Memory B cell (primary cell): ENCODE measurements at regions not wholly inside any gene's neighbourhood (a gene's known extent, or its start where the extent isn't known, plus 50 kb on each side); places are given as distances from the start of the nearest gene placed in this dataset.

Experiments
- ATAC-seq: fragments of 150-1000 bp; cut with Tn5 transposase; 2 replicates; pipeline ENCODE4 v1.10.0; 2021; ENCODE audit warnings: low read depth, mild to moderate bottlenecking, moderate library complexity
- DNase-seq, 2 donors: peaks; one replicate each; pipeline ENCODE4 v3.0.0; 2022; ENCODE audit warnings: low spot score in 2 of 2
- H3K27ac Mint-ChIP-seq: one replicate; pipeline ENCODE4 v1.8.0; 2022; ENCODE audit warnings: mild to moderate bottlenecking, moderate library complexity, mixed read lengths
- H3K27me3 Mint-ChIP-seq: one replicate; pipeline ENCODE4 v1.8.0; 2022; ENCODE audit warnings: mixed read lengths
- H3K36me3 Mint-ChIP-seq: one replicate; pipeline ENCODE4 v1.8.0; 2022; ENCODE audit warnings: mild to moderate bottlenecking, mixed read lengths
- H3K4me1 Mint-ChIP-seq: one replicate; pipeline ENCODE4 v1.8.0; 2022; ENCODE audit warnings: mixed read lengths
- H3K4me3 Mint-ChIP-seq: one replicate; pipeline ENCODE4 v1.8.0; 2022; ENCODE audit warnings: mild to moderate bottlenecking, moderate library complexity, mixed read lengths
- H3K9me3 Mint-ChIP-seq: one replicate; pipeline ENCODE4 v1.8.0; 2022; ENCODE audit warnings: mixed read lengths

DNA sequence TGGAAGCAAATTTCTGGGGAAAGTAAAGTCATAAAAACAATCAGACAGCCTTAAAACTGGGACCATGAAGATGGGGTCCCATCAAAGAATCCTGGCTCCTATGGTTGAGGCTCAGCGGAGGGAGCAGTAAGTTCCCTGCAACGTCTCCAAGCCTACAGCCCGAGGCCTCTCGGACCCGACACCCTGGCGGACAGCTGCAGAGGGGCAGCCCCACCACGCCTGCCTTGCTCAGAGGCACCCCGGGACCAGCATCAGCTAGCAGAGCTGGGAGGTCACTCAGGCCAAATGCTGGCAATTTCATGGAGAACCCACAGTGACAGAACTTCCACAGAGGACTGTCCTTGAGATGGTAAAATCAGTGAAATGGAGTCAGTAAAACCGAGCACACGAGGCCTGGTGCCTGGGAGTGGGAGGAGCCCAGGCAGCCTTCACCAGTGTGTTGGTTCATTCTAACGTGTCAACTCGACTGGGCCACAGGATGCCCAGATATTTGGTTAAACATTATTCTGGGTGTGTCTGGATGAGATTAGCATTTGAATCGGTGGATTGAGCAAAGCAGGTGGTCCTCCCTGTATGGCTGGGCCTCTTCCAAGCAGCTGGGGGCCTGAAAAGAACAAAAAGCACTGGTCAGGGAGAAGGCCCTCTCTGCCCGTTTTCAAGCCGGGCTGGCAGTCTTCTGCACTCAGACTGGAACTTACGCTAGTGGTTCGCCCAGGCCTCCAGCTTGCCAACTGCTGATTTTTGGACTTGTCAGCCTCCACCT lies 96.2 kb upstream of the INSIG1 start:
- DNase-seq, result no peak
- Mint-ChIP-seq H3K4me3 (no peak overlapping the region), H3K27ac (no peak overlapping the region), H3K9me3 (peaks cover 2% of the 10 kb centered on the region), H3K4me1 (peaks cover 13% of the 10 kb centered on the region), H3K36me3 (peaks cover 2% of the 10 kb centered on the region), H3K27me3 (peaks cover 4% of the 10 kb centered on the region)
- ATAC-seq, result no peak

DNA sequence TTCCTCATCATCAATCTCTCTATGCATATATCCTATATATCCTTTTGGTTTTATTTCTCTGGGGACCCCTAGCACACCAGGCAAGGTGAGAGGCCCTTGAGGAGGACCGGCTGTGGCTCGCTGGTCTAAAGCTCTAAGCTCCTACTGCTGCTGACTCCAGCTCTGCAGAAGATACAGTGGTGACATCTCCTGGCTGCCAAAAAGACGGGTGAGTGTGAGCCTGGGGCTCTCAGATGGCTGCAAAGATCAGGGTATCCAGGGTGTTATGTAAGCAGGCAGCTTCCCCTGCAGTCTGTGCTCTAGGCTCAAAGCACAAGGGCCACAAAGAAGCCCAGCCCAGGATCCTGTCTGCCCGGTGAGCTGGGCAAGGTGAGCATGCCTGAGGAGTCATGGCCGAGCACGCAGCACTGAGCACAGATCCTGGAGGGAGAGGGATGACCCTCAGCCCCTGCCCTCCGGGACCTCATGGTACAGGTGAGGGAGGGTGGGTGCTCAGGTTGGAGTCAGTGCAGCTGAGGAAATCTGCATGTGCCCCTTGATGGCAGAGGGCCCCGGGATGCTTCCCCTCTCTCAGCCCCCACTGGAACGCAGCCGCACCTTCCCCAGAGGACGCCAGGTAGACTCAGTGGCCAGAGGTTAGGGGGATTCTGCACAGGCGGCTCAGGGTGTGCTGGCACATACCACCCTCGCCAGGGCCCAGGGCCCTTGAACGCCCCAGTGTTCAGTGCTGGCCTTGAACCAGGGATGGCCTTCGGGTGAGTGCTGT lies 95.4 kb upstream of the INSIG1 start:
- peaks cover 4% of the 10 kb centered on the region for H3K27me3 Mint-ChIP-seq
- H3K4me1 Mint-ChIP-seq, result peaks cover 16% of the 10 kb centered on the region
- H3K27ac Mint-ChIP-seq, result no peak overlapping the region
- ATAC-seq (no peak), DNase-seq (no peak)
- no peak overlapping the region for H3K4me3 Mint-ChIP-seq
- H3K9me3 Mint-ChIP-seq, result peaks cover 2% of the 10 kb centered on the region
- peaks cover 2% of the 10 kb centered on the region for H3K36me3 Mint-ChIP-seq

DNA sequence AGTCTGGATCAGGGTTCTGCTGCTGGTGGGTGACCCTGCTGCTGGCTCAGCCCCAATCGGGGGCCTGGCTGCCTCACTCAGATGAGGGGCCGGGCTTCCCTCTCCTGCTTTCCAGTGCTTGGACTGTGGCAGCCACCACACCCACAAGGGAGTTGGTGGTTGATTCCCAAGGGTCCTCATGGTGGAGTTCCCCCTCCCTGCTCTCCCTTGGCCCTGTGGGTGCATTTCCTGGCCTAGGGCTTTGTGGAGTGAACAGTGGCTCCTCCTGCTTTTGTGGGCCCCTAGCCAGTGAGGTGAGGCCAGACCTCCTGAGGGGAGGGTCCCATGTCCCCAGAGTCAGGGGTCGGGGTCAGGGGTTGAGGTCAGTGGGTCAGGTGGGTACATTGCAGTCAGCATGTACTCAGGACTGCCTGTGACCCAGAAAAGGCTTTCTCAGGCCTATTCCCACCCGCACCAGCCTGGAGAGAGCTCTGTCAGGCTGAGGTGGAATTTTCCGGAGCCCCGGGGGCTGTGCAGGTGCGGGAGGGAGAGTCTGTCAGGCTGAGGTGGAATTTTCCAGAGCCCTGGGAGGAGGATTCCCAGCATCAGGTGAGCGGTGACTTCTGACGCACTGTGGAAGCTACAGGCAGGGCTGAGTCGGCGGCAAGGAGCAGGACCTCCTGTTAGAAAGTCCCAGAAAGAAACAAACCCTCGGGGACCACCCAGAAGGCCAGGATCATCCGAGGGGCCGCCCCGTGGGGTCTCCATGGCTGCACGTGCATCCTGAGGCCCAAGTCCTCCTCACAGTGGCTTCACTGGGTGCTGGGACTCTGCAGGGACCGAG lies 94.4 kb upstream of the INSIG1 start:
- Mint-ChIP-seq H3K4me3 (no peak overlapping the region), H3K9me3 (peaks cover 11% of the 10 kb centered on the region), H3K4me1 (peaks cover 25% of the 10 kb centered on the region), H3K36me3 (peaks cover 2% of the 10 kb centered on the region), H3K27ac (no peak overlapping the region), H3K27me3 (peaks cover 12% of the 10 kb centered on the region)
- no peak for DNase-seq
- ATAC-seq, result no peak

DNA sequence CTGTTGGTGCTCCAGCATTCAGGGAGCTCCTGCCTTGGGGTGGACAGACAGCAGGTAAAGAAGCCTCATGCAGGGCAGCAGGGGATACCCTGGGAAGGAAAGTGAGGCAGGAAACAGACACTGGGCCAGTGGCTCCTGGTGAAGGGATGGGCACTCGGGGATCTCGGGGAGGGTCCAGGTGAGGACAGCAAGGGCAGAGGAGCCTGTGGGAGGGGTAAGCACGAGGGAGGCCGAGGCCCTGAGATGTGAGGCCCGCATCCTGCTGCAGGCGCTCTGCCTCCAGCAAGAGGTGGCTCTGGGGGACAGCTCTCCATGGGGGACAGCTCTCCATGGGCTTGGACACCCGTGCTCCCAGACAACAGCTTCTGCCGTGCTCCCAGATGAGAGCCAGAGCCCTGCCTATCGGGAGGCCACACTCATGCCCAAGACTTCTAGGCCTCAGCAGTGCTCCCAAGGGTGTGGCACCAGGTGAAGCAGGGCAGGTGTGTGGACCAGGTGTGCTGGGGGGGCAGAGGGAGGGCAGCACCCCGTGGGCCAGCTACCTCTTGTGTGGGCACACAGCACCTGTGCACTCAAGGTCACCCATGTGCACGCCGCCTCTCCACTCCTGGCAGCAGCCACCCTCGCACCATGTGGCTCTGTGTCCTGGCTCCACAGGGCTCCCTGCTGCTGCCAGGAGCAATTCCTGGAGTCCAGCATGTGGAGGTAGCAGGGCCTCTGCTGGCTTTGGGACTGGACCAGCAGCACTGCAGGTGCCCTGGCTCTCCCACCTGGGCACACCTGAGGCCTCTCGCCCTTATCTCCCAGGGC lies 93.6 kb upstream of the INSIG1 start:
- Mint-ChIP-seq H3K4me3 (no peak overlapping the region), H3K9me3 (peaks cover 11% of the 10 kb centered on the region), H3K27ac (no peak overlapping the region), H3K27me3 (peaks cover 15% of the 10 kb centered on the region), H3K36me3 (peaks cover 2% of the 10 kb centered on the region), H3K4me1 (peaks cover 26% of the 10 kb centered on the region)
- DNase-seq, result no peak
- no peak for ATAC-seq

DNA sequence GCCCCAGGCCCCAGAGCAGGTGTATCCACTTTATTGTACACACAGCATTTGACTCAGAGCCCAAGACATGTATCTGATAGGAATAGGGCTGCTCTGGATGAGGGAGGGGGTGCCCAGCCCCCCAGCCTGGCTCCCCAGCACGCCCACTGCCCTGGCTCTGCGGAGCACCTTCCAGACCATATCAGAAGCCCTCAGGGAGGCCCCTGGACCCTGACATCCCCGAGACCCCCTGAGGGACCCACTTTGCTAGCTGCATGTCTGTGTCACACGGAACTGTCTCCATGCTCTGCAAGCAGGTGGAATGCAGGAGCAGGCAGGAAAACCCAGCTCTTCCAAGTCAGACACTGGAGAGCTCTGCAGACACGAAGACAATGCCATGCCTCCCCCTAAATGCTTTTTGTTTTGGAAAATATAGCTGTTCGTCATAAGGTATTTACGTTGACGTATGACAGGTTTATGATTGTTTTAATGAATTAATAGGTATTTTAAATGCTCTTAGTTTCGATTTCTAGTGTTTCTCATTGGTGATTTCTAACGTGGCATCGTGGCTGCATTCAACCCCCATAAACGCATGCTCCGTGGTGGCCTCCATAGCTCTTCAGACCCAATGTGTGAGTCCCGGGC lies 92.8 kb upstream of the INSIG1 start:
- ATAC-seq (no peak), DNase-seq (no peak)
- H3K27ac Mint-ChIP-seq, result peak overlapping the region; percentile 97
- peak overlapping the region; percentile 84 for H3K4me3 Mint-ChIP-seq
- peaks cover 26% of the 10 kb centered on the region for H3K4me1 Mint-ChIP-seq
- H3K9me3 Mint-ChIP-seq, result peaks cover 11% of the 10 kb centered on the region
- H3K27me3 Mint-ChIP-seq, result peaks cover 15% of the 10 kb centered on the region
- peaks cover 2% of the 10 kb centered on the region for H3K36me3 Mint-ChIP-seq

DNA sequence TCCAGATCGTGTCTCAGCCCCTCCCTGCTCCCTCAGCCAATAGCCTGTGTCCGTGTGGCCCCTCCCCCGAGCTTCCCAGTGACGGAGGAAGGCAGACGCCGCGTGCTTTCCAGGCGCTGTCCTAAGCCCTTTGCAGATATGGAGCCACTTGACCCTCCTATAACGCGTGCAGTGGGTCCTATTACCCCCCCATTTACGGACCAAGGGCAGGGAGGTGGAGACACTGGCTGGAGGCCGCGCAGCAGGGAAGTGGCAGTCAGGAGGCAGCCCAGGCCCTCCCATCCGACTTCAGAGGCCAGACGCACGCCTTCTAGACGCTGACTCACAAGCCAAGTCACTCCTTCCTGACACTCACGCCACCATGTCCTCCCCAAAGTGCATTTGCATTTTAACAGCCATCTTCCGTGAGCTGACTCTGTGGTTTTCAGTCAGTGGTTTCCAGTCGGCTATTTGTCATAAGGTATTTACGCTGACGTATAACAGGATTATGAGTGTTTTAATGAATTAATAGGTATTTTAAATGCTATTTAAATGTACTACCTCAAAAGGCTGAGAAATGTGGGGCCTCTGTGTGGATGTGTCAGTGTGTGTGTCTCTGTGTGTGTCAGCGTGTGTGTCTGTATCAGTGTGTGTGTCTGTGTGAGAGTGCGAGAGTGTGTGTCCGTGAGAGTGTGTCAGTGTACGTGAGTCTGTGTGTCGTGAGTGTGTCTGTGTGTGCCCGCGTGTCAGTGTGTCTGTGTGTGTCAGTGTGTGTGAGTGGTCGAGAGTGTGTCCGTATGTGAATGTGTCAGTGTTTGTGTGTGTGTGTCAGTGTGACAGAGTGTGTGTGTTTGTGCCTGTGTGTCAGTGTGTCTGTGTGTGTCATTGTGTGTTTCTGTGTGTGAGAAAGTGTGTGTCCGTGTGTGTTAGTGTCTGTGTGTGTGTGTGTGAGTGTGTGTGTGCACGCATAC lies 92.0 kb upstream of the INSIG1 start:
- Mint-ChIP-seq H3K9me3 (peaks cover 11% of the 10 kb centered on the region), H3K27me3 (peaks cover 15% of the 10 kb centered on the region), H3K27ac (peak overlapping the region; percentile 97), H3K4me3 (peak overlapping the region; percentile 84), H3K4me1 (peaks cover 26% of the 10 kb centered on the region), H3K36me3 (peaks cover 2% of the 10 kb centered on the region)
- DNase-seq (peak; percentile 74 to 79), ATAC-seq (peak; percentile 82)

DNA sequence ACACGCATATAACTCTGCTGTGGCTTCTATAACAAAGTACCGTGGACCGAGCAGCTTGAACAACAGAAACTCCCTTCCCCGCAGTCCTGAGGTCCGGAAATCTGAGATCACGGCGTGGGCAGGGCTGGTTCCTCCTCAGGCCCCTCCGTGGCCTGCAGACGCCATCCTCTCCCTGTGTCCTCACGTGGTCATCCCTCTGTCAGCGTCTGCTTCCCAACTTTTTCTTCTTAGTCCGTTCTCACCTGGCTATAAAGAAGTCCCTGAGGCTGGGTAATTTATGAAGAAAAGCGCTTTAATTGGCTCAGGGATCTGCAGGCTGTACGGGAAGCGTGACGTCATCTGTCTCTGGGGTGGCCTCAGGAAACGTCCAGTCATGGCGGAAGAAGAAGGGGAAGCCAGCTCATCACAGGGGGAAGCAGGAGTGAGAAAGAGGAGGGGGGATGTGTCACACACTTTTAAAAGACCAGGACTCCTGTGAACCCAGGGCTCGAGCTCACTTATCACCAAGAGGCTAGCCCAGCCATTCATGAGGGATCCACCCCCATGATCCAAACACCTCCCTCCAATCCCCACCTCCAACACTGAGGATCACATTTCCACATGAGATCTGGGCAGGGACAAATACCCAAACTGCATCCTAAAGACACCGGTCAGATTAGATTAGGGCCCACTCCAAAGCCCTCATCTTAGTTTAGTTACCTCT lies 91.2 kb upstream of the INSIG1 start:
- Mint-ChIP-seq H3K4me3 (peak overlapping the region; percentile 84), H3K27me3 (peaks cover 15% of the 10 kb centered on the region), H3K4me1 (peaks cover 26% of the 10 kb centered on the region), H3K9me3 (peaks cover 11% of the 10 kb centered on the region), H3K36me3 (peaks cover 2% of the 10 kb centered on the region), H3K27ac (peak overlapping the region; percentile 97)
- DNase-seq, result peak; percentile 51 to 69
- ATAC-seq, result peak; percentile 46

DNA sequence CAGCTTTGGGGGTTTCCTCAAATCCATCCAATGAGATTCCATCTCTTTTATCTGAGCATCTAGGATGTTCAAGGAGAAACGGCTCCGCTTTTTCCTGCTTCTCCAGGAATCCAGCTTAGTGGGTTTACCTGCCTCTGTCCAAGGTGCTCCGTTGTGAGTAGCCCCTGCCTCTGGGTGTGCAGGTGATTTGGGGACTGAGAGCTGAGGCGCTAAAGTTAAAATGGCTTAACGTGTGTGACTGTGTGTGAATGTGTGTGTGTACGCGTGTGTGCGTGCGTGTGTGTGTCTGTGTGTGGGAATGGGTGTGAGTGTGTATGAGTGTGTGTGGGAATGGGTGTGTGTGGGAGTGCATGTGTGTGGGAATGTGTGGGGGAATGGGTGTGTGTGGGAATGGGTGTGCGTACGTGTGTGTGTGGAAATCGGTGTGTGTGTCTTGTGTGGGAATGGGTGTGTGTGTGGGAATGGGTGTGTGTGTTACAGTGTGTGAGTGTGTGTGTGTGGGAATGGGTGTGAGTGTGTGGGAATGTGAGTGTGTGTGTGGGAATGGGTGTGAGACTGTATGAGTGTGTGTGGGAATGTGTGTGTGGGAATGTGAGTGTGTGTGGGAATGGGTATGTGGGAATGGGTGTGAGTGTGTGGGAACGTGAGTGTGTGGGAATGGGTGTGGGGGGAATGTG lies 90.2 kb upstream of the INSIG1 start:
- DNase-seq (no peak), ATAC-seq (no peak)
- peaks cover 11% of the 10 kb centered on the region for H3K9me3 Mint-ChIP-seq
- H3K36me3 Mint-ChIP-seq, result peaks cover 2% of the 10 kb centered on the region
- H3K27ac Mint-ChIP-seq, result peak overlapping the region; percentile 87
- peak overlapping the region; percentile 47 for H3K4me3 Mint-ChIP-seq
- H3K4me1 Mint-ChIP-seq, result peaks cover 26% of the 10 kb centered on the region
- peaks cover 15% of the 10 kb centered on the region for H3K27me3 Mint-ChIP-seq

DNA sequence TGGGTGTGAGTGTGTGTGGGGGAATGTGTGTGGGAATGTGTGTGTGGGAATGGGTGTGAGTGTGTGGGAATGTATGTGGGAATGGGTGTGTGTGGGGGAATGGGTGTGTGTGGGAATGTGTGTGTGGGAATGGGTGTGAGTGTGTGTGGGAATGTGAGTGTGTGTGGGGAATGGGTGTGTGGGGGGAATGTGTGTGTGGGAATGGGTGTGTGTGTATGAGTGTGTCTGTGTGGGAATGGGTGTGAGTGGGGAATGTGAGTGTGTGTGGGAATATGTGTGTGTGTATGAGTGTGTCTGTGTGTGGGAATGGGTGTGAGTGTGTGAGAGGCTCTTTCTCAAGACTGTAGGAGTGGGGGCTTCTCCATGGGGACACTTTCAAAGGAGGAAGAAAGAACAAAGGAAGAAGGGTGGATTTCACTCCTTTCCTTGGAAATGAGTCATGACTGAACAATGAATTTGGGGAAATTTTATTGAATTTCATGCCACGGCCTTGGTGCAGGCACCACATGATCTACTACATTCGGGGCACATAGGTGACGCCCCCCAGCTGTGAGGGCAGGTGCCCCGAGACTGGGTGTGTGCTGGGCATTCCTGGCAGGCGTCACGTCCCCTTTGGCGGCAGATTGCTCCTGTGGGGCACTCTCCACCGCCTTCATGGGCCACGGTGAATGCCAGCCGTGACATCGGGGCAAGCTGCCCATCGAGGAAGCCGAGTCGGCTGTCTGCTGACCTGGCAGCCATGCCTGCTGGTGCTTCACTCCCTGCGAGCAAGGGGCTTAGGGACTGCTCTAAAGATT lies 88.8 kb upstream of the INSIG1 start:
- no peak overlapping the region for H3K4me3 Mint-ChIP-seq
- H3K4me1 Mint-ChIP-seq, result peaks cover 26% of the 10 kb centered on the region
- ATAC-seq (no peak), DNase-seq (no peak)
- H3K27me3 Mint-ChIP-seq, result peaks cover 15% of the 10 kb centered on the region
- H3K9me3 Mint-ChIP-seq, result peaks cover 11% of the 10 kb centered on the region
- no peak overlapping the region for H3K27ac Mint-ChIP-seq
- peaks cover 2% of the 10 kb centered on the region for H3K36me3 Mint-ChIP-seq

DNA sequence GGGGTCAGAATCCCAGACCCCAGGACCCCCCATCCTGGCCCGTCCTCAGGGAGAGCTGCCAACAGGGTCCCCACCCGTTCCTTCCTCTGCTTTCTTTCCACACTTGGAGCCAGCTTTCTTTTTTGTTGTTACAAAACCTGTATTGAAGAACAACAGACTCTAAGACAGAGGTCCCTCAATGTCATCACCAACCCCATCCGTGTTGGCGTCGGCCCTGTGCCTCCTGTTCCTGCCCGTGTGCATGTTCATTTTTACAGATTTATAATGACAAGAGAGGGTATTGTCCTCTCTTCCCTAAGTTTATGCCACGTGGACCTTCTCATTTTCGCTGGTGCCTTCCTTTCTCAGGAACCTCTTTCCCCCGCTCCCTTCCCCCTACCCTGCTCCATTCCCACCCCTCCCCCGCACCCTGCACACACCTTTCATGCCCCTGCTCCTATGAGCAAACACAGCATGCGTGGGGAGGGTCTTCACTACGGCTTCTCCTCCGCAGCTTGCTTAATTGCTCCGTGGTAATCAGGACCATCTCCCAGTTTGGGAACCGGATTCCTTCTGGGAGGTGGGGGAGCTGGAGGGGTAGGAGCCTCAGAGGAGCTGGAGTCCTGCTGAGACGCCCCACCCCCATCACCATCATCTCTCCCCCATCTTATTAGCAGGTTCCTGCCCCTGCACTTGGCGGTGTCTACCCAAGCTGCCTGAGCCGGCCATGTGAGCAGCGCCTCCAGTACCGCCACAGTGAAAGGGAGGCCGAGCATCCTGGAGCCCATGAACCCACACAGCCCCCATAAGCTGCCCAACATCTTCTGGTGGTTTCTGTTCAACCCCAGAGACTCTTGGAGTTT lies 88.0 kb upstream of the INSIG1 start:
- DNase-seq (no peak), ATAC-seq (no peak)
- Mint-ChIP-seq H3K36me3 (peaks cover 2% of the 10 kb centered on the region), H3K9me3 (peaks cover 11% of the 10 kb centered on the region), H3K27ac (no peak overlapping the region), H3K4me1 (peaks cover 26% of the 10 kb centered on the region), H3K27me3 (peaks cover 18% of the 10 kb centered on the region), H3K4me3 (no peak overlapping the region)
